AG08395 (cell line): ENCODE measurements at regions not wholly inside any gene's neighbourhood (a gene's known extent, or its start where the extent isn't known, plus 50 kb on each side); places are given as distances from the start of the nearest gene placed in this dataset.
A peak's percentile ranks its signal among the peaks of the same experiment; 100 is the strongest.

Experiments
- DNase-seq: peaks from one replicate; pipeline ENCODE4 v3.0.0; 2012; ENCODE audit warnings: mixed read lengths, low spot score

GRCh38 chr16:66289051-66289680 is 77.3 kb upstream of the CDH5 start:
- DNase-seq: no peak

DNA sequence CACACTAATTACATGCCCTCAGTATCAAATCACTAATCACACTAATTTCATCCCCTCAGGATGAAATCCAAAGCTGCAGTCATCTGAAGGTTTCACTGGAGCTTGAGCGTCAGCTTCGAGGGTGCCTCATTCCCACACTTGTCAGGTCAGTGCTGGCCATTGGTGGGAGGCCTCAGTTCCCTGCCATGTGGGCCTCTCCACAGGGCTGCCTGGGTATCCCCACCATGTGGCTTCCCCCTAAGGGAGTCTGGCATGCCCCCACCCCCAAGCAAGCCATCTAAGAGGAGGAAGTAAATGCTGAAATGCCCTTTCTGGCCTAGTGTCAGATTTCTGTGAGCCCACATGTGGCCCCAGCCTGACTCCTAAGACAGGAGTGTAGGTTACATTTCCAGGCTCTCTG is 78.6 kb upstream of the CDH5 start:
- no peak for DNase-seq

- DNase-seq: no peak
Observed at GRCh38 chr16:66287416-66287815, 79.1 kb upstream of the CDH5 start.

DNA sequence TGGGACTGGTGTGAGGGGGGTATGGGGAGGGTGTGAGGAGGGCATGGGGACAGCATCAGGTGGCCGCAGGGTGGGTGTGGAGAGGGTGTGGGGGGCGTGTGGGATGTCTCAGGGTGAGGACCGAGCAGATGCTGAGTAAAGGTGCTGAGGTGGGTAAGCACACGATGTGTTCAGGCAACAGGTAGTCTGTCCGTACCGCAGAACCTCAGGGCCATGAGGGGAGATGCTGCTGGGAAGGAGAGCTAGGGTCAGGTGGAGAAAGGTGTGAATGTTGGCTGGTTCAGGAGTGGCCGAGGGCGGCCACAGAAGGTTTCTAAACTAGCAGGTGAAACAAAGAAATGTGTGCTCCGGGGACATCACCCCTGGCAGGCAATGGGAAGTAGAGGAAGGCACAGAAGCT is 80.0 kb upstream of the CDH5 start:
- DNase-seq: no peak

- no peak for DNase-seq
Observed at GRCh38 chr16:66278604-66279262, 87.8 kb upstream of the CDH5 start.

DNA sequence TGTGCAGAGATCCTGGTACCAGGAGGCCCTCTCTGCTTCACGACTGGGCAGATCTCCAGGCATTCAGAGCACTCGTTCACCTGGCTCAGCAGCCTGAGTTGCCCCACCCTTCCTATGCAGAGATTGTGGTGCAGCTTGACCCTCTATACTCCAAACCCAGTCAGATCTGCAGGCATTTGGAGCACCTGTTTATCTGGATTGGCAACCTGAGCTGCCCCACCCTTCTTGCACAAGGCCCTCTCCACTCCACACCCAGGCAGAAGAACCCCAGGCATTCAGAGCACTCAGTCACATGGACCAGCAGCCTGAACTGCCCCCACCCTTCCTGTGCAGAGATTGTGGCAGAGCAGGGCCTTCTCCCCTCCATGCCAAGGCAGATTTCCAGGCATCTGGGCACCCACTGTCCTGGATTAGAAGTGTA is 88.4 kb upstream of the CDH5 start:
- DNase-seq: no peak

DNA sequence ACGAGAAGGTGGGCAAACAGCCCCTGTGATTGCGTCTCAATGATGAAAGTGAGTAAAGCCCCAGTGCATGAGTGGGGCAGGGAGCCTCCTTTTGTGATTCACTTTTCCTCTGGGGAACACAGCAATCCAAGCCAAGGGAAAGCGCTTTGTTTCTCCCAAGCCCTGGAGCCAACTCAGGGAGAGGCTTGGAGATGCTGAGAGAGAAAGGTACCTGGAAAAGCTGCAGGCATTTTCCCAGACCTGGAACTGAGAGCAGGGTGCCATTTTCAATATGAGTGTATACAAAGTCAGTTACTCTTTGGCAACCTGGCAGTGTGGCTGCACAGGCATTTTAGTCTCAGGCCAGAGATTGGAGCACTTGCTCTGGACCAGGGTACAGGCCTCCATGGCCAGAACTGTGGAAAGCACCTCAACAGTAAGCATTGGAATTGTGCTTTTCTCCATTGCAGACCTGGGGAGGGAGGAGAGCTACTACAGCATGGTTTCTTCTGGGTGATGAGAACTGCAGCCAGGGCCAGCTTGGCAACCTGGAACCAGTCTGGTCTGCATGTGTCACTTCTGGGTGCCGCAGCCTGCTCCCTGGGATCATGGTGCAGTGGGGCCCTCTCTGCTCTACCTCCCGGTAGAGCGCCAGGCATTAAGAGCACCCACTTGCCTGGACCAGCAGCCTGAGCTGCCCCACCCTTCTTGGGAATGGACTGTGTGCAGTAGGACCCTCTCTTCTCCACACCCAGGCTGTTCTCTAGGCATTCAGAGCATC is 89.0 kb upstream of the CDH5 start:
- DNase-seq: no peak

- peak; percentile 75 for DNase-seq
Observed at GRCh38 chr16:66275775-66276428, 90.6 kb upstream of the CDH5 start.

DNA sequence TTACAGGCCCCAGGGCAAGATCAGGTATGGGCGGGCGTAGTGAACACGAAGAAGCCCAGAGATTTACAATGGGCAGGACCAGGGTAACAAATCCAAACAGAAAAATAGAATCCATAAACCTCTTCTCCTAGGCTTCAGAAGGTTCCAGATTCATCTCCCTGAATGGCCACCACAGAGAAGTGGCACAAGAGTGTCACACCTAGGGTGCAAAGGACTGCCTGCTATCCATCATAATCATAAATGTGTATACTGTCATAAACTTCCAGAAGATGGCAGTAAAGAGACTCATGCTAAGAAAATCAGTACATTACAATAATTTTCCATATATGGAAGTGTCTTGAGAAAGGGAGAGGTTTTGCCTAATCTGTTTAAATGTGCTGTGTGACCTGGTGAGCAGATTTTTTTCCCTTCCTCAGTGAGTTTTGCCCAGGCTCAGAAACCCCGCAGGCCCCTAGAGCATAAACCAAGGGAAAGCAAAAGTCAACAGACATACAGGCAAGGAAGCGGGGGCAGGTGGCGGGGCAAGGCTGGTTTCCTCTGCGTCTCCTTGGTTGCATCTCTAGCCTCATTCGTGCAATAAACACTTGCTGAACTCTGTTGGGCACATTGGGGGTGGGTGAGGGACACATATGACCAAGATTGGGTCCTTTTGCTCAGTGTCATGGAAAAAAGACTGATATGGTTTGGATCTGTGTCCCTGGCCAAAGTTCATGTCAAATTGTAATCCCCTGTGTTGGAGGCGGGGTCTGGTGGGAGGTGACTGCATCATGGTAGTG is 92.0 kb upstream of the CDH5 start:
- peak; percentile 40 for DNase-seq

- DNase-seq: peak; percentile 72
Observed at GRCh38 chr16:66273644-66274334, 92.7 kb upstream of the CDH5 start.

DNA sequence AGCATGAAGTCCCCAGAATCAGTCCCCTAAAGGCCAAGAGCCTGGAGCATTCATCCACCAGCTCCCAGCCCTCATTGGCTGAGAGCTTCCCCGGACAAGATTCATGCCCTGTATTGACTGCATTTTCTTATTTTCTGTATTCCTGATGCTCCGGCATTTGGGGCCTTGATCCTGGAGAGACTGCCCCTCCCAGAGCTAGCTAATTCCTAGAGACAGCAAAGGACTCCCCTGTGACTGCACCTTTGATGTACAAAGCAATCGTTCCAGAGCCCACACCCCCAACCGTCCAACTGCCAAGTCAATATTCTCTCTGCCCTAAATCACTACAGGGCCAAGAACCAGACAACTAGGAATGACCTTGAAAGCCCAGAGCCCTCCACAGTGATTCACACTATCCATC is 93.4 kb upstream of the CDH5 start:
- DNase-seq: no peak

DNA sequence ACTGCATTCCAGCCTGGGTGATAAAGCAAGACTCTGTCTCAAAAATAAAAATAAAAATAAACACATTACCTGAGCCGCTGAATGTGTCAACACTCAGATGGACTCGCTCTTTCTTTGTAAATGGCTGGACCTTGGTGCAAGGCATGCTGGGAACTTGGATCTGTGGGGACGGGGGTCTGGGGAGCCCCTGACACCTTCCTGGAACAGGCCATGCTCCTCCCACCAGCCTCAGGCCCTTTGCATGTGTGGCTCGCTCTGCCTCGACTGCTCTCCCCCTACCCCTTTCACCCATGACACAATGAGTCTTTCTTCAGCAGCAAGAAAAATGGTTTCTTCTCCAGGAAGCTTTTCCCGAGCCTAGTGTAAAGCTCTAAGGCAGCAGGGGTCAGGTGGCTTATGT is 94.0 kb upstream of the CDH5 start:
- no peak for DNase-seq

DNA sequence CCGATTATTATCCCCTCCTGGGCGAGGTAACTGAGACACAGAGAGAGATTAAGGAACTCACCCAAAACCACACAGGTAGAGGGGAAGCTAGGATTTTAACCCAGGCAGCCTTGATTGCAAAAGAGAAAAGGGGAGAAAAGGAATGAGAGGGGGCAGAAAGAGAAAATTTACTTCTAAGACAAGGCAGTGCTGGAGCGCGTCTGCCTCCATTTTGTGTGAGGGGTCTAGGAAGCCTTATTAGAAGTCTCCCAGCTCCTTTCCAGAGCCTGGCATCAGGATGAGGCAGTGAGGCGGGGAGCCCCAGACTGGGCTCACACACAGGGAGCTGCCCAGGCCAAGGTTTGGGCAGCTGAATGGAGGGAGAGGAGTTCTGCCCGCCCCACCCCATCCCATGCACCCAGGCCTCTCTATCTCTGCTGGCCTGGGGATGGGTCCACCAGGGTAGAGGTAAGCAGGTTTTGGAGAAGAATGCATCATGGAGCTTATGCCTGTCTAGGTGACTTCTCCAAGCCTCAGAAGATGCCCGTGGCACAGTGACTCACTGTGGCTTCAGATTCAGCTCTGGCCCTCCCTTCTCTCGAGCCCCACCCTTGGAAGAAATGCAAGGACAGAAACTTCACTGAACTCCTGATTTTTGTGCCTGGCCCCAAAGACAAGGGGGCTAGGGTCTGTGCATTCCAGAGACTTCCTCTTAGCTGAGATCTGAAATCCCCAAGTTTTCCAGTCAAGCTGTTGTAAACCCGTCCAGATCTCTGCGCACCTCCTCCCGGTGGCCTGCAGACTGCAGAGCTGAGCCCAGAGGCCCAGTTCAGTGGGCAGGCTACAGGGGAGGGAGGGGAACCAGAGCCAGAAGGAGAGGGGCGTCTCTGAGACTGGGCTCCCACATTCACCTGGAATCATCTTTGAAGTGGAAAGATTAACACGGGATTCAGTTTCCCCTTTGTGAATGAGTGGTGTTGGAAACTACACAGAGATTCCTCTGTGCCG is 95.1 kb upstream of the CDH5 start:
- peak; percentile 42 for DNase-seq

DNA sequence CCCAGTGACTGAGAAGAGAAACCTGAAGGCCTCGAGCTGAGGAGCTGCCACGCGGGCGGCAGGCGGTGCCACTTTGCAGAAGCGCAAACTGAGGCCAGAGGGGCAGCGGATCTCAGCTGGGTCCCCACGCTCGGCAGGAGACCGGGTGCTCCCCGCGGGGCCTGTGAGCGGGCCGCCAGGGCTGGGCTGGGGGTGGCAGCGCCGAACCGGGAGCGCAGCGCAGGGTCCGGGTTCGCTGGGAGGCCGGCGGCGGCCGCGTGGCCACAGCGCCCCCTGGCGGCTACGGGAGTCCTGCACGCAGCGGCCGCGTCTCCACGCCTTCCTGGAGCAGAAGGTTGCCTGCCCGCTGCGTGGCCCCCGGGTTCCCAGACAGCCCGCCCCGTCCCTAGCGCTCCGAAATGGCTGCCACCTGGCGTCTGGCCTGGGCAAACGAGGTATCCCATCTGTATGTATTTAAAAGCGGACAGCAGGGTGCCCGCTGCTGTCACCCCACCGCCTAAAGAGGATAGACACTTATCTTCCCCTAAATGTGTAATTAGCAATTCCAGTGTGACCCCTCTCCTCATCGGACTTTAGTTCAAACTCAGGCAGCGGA is 96.1 kb upstream of the CDH5 start:
- DNase-seq: peak; percentile 77

DNA sequence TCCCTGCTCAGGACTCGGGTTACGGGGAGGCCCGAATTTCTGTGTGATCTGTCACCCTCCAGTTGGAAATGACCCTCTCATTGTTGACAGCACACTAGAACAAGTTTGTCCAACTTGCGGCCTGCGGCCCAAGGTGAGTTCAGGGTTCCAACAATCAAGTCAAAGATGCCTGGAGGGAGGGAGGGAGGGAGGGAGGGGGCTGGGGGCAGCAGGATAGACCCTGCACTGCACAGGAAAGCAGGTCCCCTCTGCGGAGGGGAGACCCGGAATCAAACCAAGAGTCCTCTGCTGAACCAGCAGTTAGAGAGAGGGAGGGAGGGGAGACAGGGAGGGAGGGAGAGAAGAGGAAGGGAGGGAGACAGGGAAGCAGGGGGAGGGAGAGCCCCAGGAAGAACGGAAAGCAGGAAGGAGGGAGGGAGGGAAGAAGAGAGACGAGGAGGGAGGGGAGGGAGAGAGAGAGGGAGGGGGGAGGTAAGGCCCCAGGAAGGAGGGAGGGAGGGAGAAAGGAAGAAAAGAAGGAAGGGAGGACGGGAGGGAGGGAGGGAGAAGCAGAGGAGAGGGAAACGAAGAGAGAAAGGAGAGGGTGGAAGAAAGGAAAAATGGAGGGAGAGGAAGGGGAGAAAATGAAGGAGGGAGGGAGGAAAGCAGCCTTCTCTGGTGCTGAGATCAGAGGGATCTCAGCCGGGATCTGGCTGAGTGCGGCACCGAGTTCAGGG is 96.7 kb upstream of the CDH5 start:
- DNase-seq: no peak

GRCh38 chr16:66267292-66268014 is 99.0 kb upstream of the CDH5 start:
- DNase-seq: no peak

DNA sequence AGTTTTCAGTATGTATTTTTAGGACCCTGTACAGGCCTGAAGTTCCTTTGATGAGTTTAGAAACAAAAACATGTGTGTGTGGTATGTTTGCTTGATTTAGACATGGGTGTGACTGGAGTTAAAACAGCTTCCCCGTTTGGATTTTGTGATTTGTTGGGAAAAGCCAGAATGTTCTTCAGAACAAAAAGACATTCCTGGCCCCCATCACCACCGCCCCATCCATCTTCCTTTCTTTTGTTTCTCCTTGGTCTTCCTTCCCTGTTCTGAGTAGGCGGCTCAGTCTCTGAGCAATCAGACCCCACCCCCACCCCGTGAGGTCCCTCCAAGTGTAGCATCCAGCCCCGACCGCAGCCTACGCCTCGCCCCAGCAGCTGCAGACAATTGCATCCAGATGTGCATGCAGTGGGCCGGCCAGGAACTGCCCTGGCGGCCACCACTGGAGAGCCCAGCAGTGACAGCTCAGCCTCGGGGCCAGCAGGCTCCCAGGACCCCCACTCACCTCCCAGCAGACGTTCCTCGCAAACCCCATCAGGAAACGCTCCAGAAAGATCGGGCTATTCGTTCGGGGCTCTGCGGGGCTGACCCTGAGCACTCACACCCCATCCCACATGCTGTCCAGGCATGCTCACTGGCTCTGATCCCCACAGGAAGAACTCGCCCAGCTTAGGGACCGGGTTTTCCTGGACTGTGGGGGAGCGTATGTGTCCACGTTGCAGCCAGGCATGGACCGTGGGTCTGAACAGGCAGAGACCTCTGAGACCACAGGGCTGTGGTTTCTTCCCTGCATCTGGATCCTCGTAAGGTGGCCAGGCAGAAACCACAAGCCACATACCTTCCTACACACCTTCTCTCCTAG is 99.8 kb upstream of the CDH5 start:
- DNase-seq: peak; percentile 92
